ENCODE measurements at regions not wholly inside any gene's neighbourhood (a gene's known extent, or its start where the extent isn't known, plus 50 kb on each side); places are given as distances from the start of the nearest gene placed in this dataset.

DNA sequence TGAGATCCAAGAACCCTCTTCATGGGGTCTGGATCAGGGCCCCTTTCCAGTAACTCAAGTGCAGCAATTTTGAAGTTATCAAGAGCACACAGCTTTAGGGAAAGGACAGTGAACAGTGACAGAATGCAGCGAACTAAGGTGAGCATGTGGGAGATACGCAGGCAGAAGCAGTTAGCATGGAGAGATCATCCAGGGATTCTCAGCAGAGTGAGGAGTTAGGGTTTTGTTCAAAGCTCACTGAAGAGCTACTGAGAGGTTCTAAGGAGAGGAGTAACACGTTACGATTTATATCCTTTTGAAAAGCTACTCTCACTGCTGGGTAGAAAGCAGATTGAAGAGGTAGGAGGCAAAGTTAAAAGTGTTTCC, 83.6 kb upstream of the MPP7 start:
- no peaks in the 10 kb centered on the region for H3K27me3 ChIP-seq (replicated peaks in 2 of 5; ENCODE audit: control insufficient read depth in 4 of 5, insufficient read depth in 5 of 5, low read length in 4 of 5)
- no peaks in the 10 kb centered on the region for H3K36me3 ChIP-seq (ENCODE audit: control insufficient read depth in 4 of 4, insufficient read depth in 4 of 4, low read length in 3 of 4)
- ChIA-PET POLR2A (no interaction called here), CTCF (interaction anchor here (0.8 to 12.3 kb wide), 5 partner anchors 14 to 140 kb away, joined by 3 to 179 read pairs (median 3); partner anchors contain the start of gene MPP7)
- no peak overlapping the region for H3K4me3 ChIP-seq (ENCODE audit: control insufficient read depth in 1 of 7, extremely low read depth in 1 of 7, insufficient read depth in 4 of 7, low read depth in 2 of 7, low read length in 6 of 7)
- no peak overlapping the region for H3K27ac ChIP-seq (ENCODE audit: insufficient read depth in 1 of 2, low read depth in 1 of 2, low read length in 2 of 2, poor library complexity in 1 of 2, severe bottlenecking in 2 of 2)
- H3K9me3 ChIP-seq (ENCODE audit: control extremely low read depth in 1 of 5, control insufficient read depth in 4 of 5, insufficient read depth in 2 of 5, low read depth in 1 of 5, low read length in 4 of 5): peaks cover 0 to 4% (median 0%) of the 10 kb centered on the region in 5 experiments
- peaks cover 0 to 9% (median 2%) of the 10 kb centered on the region in 4 experiments for H3K4me1 ChIP-seq (ENCODE audit: control extremely low read depth in 1 of 4, control insufficient read depth in 4 of 4, insufficient read depth in 4 of 4, low read length in 3 of 4)
- WGBS (ENCODE audit: insufficient coverage): 100% methylated on average over 2 of the region's 4 CpGs
- DNase-seq: no peak

DNA sequence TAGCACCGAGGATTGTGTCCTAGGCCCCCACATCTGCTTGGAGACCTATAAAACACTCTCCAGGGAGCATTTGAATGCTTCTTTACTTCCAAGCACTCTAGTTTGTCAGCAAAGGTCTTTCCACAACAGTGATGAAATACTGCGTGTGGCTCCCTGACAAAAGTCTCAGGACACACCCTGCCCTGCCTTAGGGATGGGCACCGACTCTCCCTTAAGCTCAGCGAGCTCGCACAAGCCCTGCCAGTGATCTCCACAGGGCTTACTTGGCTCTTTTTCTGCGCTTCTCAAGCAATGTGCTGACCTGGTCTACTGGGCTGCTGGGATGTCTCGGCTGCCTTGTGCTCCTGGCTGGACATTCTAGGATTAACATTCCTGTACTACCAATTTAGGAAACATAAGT, 84.3 kb upstream of the MPP7 start:
- no peaks in the 10 kb centered on the region for H3K36me3 ChIP-seq (ENCODE audit: control insufficient read depth in 4 of 4, insufficient read depth in 4 of 4, low read length in 3 of 4)
- no peaks in the 10 kb centered on the region for H3K27me3 ChIP-seq (replicated peaks in 2 of 5; ENCODE audit: control insufficient read depth in 4 of 5, insufficient read depth in 5 of 5, low read length in 4 of 5)
- no peak overlapping the region for H3K4me3 ChIP-seq (ENCODE audit: control insufficient read depth in 1 of 7, extremely low read depth in 1 of 7, insufficient read depth in 4 of 7, low read depth in 2 of 7, low read length in 6 of 7)
- H3K9me3 ChIP-seq (ENCODE audit: control extremely low read depth in 1 of 5, control insufficient read depth in 4 of 5, insufficient read depth in 2 of 5, low read depth in 1 of 5, low read length in 4 of 5): peaks cover 0 to 4% (median 0%) of the 10 kb centered on the region in 5 experiments
- POLR2A ChIA-PET: no interaction called here
- WGBS (ENCODE audit: insufficient coverage): 100% methylated on average over 7 of the region's 7 CpGs
- DNase-seq: no peak
- H3K4me1 ChIP-seq (ENCODE audit: control extremely low read depth in 1 of 4, control insufficient read depth in 4 of 4, insufficient read depth in 4 of 4, low read length in 3 of 4): peaks cover 0 to 9% (median 1%) of the 10 kb centered on the region in 4 experiments
- CTCF ChIA-PET: interaction anchor here (0.9 to 12.3 kb wide), 2 partner anchors 89 to 140 kb away, joined by 4 to 179 read pairs; partner anchors contain the start of gene MPP7
- H3K27ac ChIP-seq (ENCODE audit: insufficient read depth in 1 of 2, low read depth in 1 of 2, low read length in 2 of 2, poor library complexity in 1 of 2, severe bottlenecking in 2 of 2): no peak overlapping the region

DNA sequence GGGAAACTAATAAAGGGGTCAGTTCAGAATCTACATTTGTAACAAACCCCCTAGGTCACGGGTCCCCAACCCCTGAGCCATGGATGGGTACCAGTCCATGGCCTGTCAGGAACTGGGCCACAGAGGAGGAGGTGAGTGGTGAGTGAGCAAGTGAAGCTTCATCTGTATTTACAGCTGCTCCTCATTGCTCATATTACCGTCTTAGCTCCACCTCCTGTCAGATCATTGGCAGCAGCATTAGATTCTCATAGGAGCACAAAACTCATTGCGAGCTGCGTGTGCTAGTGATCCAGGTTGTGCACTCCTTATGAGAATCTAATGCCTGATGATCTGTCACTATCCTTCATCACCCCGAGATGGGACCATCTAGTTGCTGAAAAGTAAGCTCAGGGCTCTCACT, 88.4 kb upstream of the MPP7 start:
- POLR2A ChIA-PET: no interaction called here
- no peak overlapping the region for H3K27ac ChIP-seq (ENCODE audit: insufficient read depth in 1 of 2, low read depth in 1 of 2, low read length in 2 of 2, poor library complexity in 1 of 2, severe bottlenecking in 2 of 2)
- no peaks in the 10 kb centered on the region for H3K36me3 ChIP-seq (ENCODE audit: control insufficient read depth in 4 of 4, insufficient read depth in 4 of 4, low read length in 3 of 4)
- WGBS (ENCODE audit: insufficient coverage): 98% methylated on average over 4 of the region's 5 CpGs
- CTCF ChIA-PET: interaction anchor here (1.0 to 4.3 kb wide), 5 partner anchors 10 to 150 kb away, joined by 3 to 47 read pairs (median 3); no protein-coding TSS in a partner anchor
- H3K4me1 ChIP-seq (ENCODE audit: control extremely low read depth in 1 of 4, control insufficient read depth in 4 of 4, insufficient read depth in 4 of 4, low read length in 3 of 4): peaks cover 0 to 3% (median 1%) of the 10 kb centered on the region in 4 experiments
- no peak for DNase-seq
- H3K9me3 ChIP-seq (ENCODE audit: control extremely low read depth in 1 of 5, control insufficient read depth in 4 of 5, insufficient read depth in 2 of 5, low read depth in 1 of 5, low read length in 4 of 5): peaks cover 0 to 4% (median 0%) of the 10 kb centered on the region in 5 experiments
- no peak overlapping the region for H3K4me3 ChIP-seq (ENCODE audit: control insufficient read depth in 1 of 7, extremely low read depth in 1 of 7, insufficient read depth in 4 of 7, low read depth in 2 of 7, low read length in 6 of 7)
- no peaks in the 10 kb centered on the region for H3K27me3 ChIP-seq (replicated peaks in 2 of 5; ENCODE audit: control insufficient read depth in 4 of 5, insufficient read depth in 5 of 5, low read length in 4 of 5)

DNA sequence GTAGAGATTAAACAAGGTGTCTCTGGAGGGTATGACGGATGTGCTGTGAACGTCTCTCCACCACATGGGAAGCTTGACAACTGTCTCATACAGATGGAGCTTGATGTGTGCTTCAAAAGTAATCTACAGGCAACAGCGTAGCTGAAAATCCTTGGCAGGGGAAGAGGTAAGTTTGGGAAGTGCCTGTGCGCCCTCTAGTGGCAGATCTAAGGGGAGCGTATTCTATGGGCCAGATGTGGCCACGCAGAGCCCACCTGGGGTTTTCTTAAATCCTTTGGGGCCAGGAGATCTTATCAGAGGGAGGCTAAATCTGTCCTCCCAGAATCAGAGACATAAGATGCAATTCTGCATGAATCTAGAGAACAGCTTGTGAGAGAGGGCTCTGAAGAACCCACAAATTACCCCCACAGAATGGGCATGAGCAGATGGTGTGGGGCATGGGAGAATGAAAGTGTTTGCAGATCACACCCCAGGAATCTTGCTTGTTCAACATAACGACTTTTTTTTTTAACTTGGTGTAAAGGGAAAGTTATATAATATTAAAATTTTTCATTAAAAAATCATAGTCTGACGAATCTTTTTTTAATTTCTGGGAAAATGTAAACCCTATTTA, 91.2 kb upstream of the MPP7 start:
- ChIA-PET CTCF (interaction anchor here (0.6 to 4.3 kb wide), 16 partner anchors 9 to 190 kb away, joined by 3 to 47 read pairs (median 4); partner anchors contain the start of gene MPP7), POLR2A (no interaction called here)
- Histone ChIP-seq H3K4me1 (ENCODE audit: control extremely low read depth in 1 of 4, control insufficient read depth in 4 of 4, insufficient read depth in 4 of 4, low read length in 3 of 4) (peaks cover 0 to 5% (median 4%) of the 10 kb centered on the region in 4 experiments), H3K9me3 (ENCODE audit: control extremely low read depth in 1 of 5, control insufficient read depth in 4 of 5, insufficient read depth in 2 of 5, low read depth in 1 of 5, low read length in 4 of 5) (peaks cover 0 to 4% (median 0%) of the 10 kb centered on the region in 5 experiments), H3K27ac (ENCODE audit: insufficient read depth in 1 of 2, low read depth in 1 of 2, low read length in 2 of 2, poor library complexity in 1 of 2, severe bottlenecking in 2 of 2) (no peak overlapping the region), H3K27me3 (replicated peaks in 2 of 5; ENCODE audit: control insufficient read depth in 4 of 5, insufficient read depth in 5 of 5, low read length in 4 of 5) (no peaks in the 10 kb centered on the region), H3K4me3 (ENCODE audit: control insufficient read depth in 1 of 7, extremely low read depth in 1 of 7, insufficient read depth in 4 of 7, low read depth in 2 of 7, low read length in 6 of 7) (peak overlapping the region in 1 of 7 experiments; percentile 17), H3K36me3 (ENCODE audit: control insufficient read depth in 4 of 4, insufficient read depth in 4 of 4, low read length in 3 of 4) (no peaks in the 10 kb centered on the region)
- WGBS (ENCODE audit: insufficient coverage): 4% methylated on average over 6 of the region's 8 CpGs
- DNase-seq: peak; percentile 62 to 79 (median 73)

DNA sequence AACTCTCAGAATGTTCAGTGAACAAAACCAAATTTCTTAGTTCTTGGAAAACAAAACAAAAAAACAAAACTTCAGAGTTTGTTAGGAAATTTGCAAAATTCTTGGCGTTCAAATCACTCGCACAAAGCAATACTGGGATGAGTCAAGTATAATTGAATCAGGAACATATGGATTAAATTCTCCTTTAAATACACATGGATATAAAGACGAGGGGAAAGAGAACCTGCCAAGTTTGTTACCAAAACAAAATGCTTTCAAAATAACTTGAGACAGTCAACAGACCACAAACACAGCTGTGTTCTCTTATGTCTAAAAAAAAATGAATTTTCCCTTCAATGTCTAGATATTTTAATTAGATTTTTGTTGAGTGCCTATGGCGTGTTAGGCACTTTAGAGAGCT, 93.5 kb upstream of the MPP7 start:
- Histone ChIP-seq H3K4me3 (ENCODE audit: control insufficient read depth in 1 of 7, extremely low read depth in 1 of 7, insufficient read depth in 4 of 7, low read depth in 2 of 7, low read length in 6 of 7) (no peak overlapping the region), H3K27ac (ENCODE audit: insufficient read depth in 1 of 2, low read depth in 1 of 2, low read length in 2 of 2, poor library complexity in 1 of 2, severe bottlenecking in 2 of 2) (no peak overlapping the region), H3K27me3 (replicated peaks in 2 of 5; ENCODE audit: control insufficient read depth in 4 of 5, insufficient read depth in 5 of 5, low read length in 4 of 5) (no peaks in the 10 kb centered on the region), H3K36me3 (ENCODE audit: control insufficient read depth in 4 of 4, insufficient read depth in 4 of 4, low read length in 3 of 4) (no peaks in the 10 kb centered on the region), H3K4me1 (ENCODE audit: control extremely low read depth in 1 of 4, control insufficient read depth in 4 of 4, insufficient read depth in 4 of 4, low read length in 3 of 4) (peaks cover 3 to 15% (median 9%) of the 10 kb centered on the region in 4 experiments), H3K9me3 (ENCODE audit: control extremely low read depth in 1 of 5, control insufficient read depth in 4 of 5, insufficient read depth in 2 of 5, low read depth in 1 of 5, low read length in 4 of 5) (peaks cover 0 to 1% (median 0%) of the 10 kb centered on the region in 5 experiments)
- DNase-seq: no peak
- WGBS (ENCODE audit: insufficient coverage): no CpG with 5 or more reads among the region's 4 CpGs
- CTCF ChIA-PET: interaction anchor here (0.8 to 1.4 kb wide), 2 partner anchors 14 to 156 kb away, joined by 3 read pairs; no protein-coding TSS in a partner anchor
- POLR2A ChIA-PET: no interaction called here

DNA sequence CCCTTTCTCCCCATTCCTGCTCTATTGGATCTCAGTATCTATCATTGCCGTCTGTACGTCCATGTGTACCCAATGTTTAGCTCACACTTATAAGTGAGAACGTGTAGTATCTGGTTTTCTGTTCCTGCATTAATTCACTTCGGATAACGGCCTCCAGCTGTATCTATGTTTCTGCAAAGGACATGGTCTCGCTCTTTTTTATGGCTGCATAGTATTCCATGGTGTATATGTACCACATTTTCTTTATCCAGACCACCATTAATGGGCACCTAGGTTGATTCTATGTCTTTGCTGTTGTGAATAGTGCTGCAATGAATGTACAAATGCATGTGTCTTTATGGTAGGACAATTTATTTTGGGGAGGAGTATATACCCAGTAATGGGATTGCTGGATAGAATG, 94.4 kb upstream of the MPP7 start:
- Histone ChIP-seq H3K4me3 (ENCODE audit: control insufficient read depth in 1 of 7, extremely low read depth in 1 of 7, insufficient read depth in 4 of 7, low read depth in 2 of 7, low read length in 6 of 7) (no peak overlapping the region), H3K36me3 (ENCODE audit: control insufficient read depth in 4 of 4, insufficient read depth in 4 of 4, low read length in 3 of 4) (no peaks in the 10 kb centered on the region), H3K9me3 (ENCODE audit: control extremely low read depth in 1 of 5, control insufficient read depth in 4 of 5, insufficient read depth in 2 of 5, low read depth in 1 of 5, low read length in 4 of 5) (no peaks in the 10 kb centered on the region), H3K27ac (ENCODE audit: insufficient read depth in 1 of 2, low read depth in 1 of 2, low read length in 2 of 2, poor library complexity in 1 of 2, severe bottlenecking in 2 of 2) (no peak overlapping the region), H3K4me1 (ENCODE audit: control extremely low read depth in 1 of 4, control insufficient read depth in 4 of 4, insufficient read depth in 4 of 4, low read length in 3 of 4) (peaks cover 7 to 17% (median 10%) of the 10 kb centered on the region in 4 experiments), H3K27me3 (replicated peaks in 2 of 5; ENCODE audit: control insufficient read depth in 4 of 5, insufficient read depth in 5 of 5, low read length in 4 of 5) (no peaks in the 10 kb centered on the region)
- DNase-seq: no peak
- ChIA-PET CTCF (interaction anchor here (0.7 kb wide), 1 partner anchor 658 kb away, joined by 3 read pairs; no protein-coding TSS in a partner anchor), POLR2A (no interaction called here)
- 97% methylated on average over 5 of the region's 6 CpGs for WGBS (ENCODE audit: insufficient coverage)

DNA sequence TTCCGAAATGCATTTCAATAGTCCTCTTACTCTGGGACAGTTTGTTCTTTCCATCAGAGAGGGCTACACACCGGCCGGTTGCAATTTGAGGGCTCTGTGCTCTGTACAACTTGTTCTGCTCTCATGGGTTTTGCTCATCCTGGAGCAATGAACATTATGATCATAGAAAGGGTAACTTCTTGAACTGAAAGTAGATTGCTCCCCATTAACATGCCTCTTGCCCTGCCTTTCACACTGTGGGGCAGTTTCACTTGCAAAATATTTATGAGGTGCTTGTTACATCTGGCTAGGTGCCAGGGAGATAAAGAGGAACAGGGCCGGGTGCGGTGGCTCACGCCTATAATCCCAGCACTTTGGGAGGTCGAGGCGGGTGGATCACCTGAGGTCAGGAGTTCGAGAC, 97.3 kb upstream of the MPP7 start:
- POLR2A ChIA-PET: interaction anchor here (0.6 kb wide), 1 partner anchor 922 kb away, joined by 3 read pairs; no protein-coding TSS in a partner anchor
- 47% methylated on average over 6 of the region's 9 CpGs for WGBS (ENCODE audit: insufficient coverage)

More for the DNA sequence above, 97.3 kb upstream of the MPP7 start:
- H3K4me3 ChIP-seq (ENCODE audit: control insufficient read depth in 1 of 7, extremely low read depth in 1 of 7, insufficient read depth in 4 of 7, low read depth in 2 of 7, low read length in 6 of 7): no peak overlapping the region
- no peaks in the 10 kb centered on the region for H3K27me3 ChIP-seq (replicated peaks in 2 of 5; ENCODE audit: control insufficient read depth in 4 of 5, insufficient read depth in 5 of 5, low read length in 4 of 5)
- DNase-seq: peak in 2 of 3 donors; percentile 55 to 62
- H3K9me3 ChIP-seq (ENCODE audit: control extremely low read depth in 1 of 5, control insufficient read depth in 4 of 5, insufficient read depth in 2 of 5, low read depth in 1 of 5, low read length in 4 of 5): no peaks in the 10 kb centered on the region
- CTCF ChIA-PET: interaction anchor here (0.7 to 1.2 kb wide), 3 partner anchors 14 to 159 kb away, joined by 3 read pairs; no protein-coding TSS in a partner anchor
- H3K36me3 ChIP-seq (ENCODE audit: control insufficient read depth in 4 of 4, insufficient read depth in 4 of 4, low read length in 3 of 4): no peaks in the 10 kb centered on the region
- H3K4me1 ChIP-seq (ENCODE audit: control extremely low read depth in 1 of 4, control insufficient read depth in 4 of 4, insufficient read depth in 4 of 4, low read length in 3 of 4): peaks cover 8 to 26% (median 16%) of the 10 kb centered on the region in 4 experiments
- H3K27ac ChIP-seq (ENCODE audit: insufficient read depth in 1 of 2, low read depth in 1 of 2, low read length in 2 of 2, poor library complexity in 1 of 2, severe bottlenecking in 2 of 2): no peak overlapping the region

Data from common myeloid progenitor, CD34-positive (primary cell).